ENCODE measurements at regions not wholly inside any gene's neighbourhood (a gene's known extent, or its start where the extent isn't known, plus 50 kb on each side); places are given as distances from the start of the nearest gene placed in this dataset.

- TF ChIP-seq POLR2A (IDR thresholded peaks at IDR 0.05) = no peak
- TF ChIP-seq, protein P1, sequence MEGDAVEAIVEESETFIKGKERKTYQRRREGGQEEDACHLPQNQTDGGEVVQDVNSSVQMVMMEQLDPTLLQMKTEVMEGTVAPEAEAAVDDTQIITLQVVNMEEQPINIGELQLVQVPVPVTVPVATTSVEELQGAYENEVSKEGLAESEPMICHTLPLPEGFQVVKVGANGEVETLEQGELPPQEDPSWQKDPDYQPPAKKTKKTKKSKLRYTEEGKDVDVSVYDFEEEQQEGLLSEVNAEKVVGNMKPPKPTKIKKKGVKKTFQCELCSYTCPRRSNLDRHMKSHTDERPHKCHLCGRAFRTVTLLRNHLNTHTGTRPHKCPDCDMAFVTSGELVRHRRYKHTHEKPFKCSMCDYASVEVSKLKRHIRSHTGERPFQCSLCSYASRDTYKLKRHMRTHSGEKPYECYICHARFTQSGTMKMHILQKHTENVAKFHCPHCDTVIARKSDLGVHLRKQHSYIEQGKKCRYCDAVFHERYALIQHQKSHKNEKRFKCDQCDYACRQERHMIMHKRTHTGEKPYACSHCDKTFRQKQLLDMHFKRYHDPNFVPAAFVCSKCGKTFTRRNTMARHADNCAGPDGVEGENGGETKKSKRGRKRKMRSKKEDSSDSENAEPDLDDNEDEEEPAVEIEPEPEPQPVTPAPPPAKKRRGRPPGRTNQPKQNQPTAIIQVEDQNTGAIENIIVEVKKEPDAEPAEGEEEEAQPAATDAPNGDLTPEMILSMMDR (IDR thresholded peaks at IDR 0.05) = no peak
These were observed 68.2 kb upstream of the GK2 start for GRCh38 chr4:79476196-79476595.

Data from thyroid gland (tissue), 4 donors.